HepG2 (cell line): ENCODE measurements at regions not wholly inside any gene's neighbourhood (a gene's known extent, or its start where the extent isn't known, plus 50 kb on each side); places are given as distances from the start of the nearest gene placed in this dataset.

Experiments used
- ARID2 ChIP-seq: sonication (generic); formaldehyde crosslinking; IDR thresholded peaks from 2 replicates; pipeline ENCODE4 v1.8.1; 2022; ENCODE audit warnings: mild to moderate bottlenecking, missing genetic modification reagents, borderline replicate concordance
- CHD4 ChIP-seq: fragments of 200-600 bp; sonication (generic); IDR thresholded peaks from 2 replicates; pipeline ENCODE4 v1.7.0; 2017; ENCODE audit warnings: mild to moderate bottlenecking, low read length, borderline replicate concordance
- CREM ChIP-seq, 2 experiments: sonication (generic) in 1 of 2; formaldehyde crosslinking in 1 of 2; IDR thresholded peaks; 2 replicates each; pipeline versions ENCODE4 v1.4.0 to v1.6.1; 2016 to 2020; ENCODE audit warnings: antibody characterized with exemption in 1 of 2, mild to moderate bottlenecking in 1 of 2, missing genetic modification reagents in 1 of 2
- EED ChIP-seq: sonication (generic); formaldehyde crosslinking; IDR thresholded peaks from 2 replicates; pipeline ENCODE4 v1.5.0; 2020; ENCODE audit warnings: mild to moderate bottlenecking, missing genetic modification reagents
- HOXA3 ChIP-seq: sonication (generic); formaldehyde crosslinking; IDR thresholded peaks from 2 replicates; pipeline ENCODE4 v1.5.0; 2020; ENCODE audit warnings: missing genetic modification reagents
- MAF1 ChIP-seq: sonication (generic); formaldehyde crosslinking; IDR thresholded peaks from 2 replicates; pipeline ENCODE4 v1.5.0; 2020; ENCODE audit warnings: missing genetic modification reagents, borderline replicate concordance
- NR1H2 ChIP-seq: sonication (generic); formaldehyde crosslinking; IDR thresholded peaks from 2 replicates; pipeline ENCODE4 v1.8.1; 2022; ENCODE audit warnings: low read depth, missing genetic modification reagents, borderline replicate concordance
- POGZ ChIP-seq: sonication (generic); formaldehyde crosslinking; IDR thresholded peaks from 2 replicates; pipeline ENCODE4 v1.4.0; 2020; ENCODE audit warnings: mild to moderate bottlenecking, missing genetic modification reagents
- SMC3 ChIP-seq: IDR thresholded peaks from 2 replicates; pipeline ENCODE4 v1.6.1; 2011; ENCODE audit warnings: low read length, improper control_type of control experiment
- SP5 ChIP-seq: IDR thresholded peaks from 2 replicates; pipeline ENCODE4 v1.6.1; 2016; ENCODE audit warnings: low read depth, borderline replicate concordance
- SPEN ChIP-seq: sonication (generic); formaldehyde crosslinking; IDR thresholded peaks from 2 replicates; pipeline ENCODE4 v1.5.1; 2020; ENCODE audit warnings: low read depth, mild to moderate bottlenecking, missing genetic modification reagents
- ZBTB21 ChIP-seq: sonication (generic); formaldehyde crosslinking; IDR thresholded peaks from 2 replicates; pipeline ENCODE4 v1.4.0; 2020; ENCODE audit warnings: missing genetic modification reagents
- ZBTB38 ChIP-seq: sonication (generic); formaldehyde crosslinking; IDR thresholded peaks from 2 replicates; pipeline ENCODE4 v1.5.1; 2020; ENCODE audit warnings: mild to moderate bottlenecking, missing genetic modification reagents
- ZNF644 ChIP-seq: IDR thresholded peaks from 2 replicates; pipeline ENCODE4 v1.6.1; 2016; ENCODE audit warnings: low read depth
- ZNF652 ChIP-seq: IDR thresholded peaks from 2 replicates; pipeline ENCODE4 v1.6.1; 2016; ENCODE audit warnings: low read depth, borderline replicate concordance
- ZNF720 ChIP-seq: sonication (generic); formaldehyde crosslinking; IDR thresholded peaks from 2 replicates; pipeline ENCODE4 v1.4.0; 2020; ENCODE audit warnings: missing genetic modification reagents
- ZNF766 ChIP-seq: sonication (generic); formaldehyde crosslinking; IDR thresholded peaks from 2 replicates; pipeline ENCODE4 v1.5.0; 2020; ENCODE audit warnings: missing genetic modification reagents, borderline replicate concordance
- TF ChIP-seq, protein P1 (sequence below): IDR thresholded peaks from 2 replicates; pipeline ENCODE4 v1.6.1; 2012; ENCODE audit warnings: low read length, improper control_type of control experiment
- TF ChIP-seq, protein P2 (sequence below): sonication (generic); formaldehyde crosslinking; IDR thresholded peaks from 2 replicates; pipeline ENCODE4 v1.5.0; 2020; ENCODE audit warnings: mild to moderate bottlenecking, missing genetic modification reagents, borderline replicate concordance

DNA sequence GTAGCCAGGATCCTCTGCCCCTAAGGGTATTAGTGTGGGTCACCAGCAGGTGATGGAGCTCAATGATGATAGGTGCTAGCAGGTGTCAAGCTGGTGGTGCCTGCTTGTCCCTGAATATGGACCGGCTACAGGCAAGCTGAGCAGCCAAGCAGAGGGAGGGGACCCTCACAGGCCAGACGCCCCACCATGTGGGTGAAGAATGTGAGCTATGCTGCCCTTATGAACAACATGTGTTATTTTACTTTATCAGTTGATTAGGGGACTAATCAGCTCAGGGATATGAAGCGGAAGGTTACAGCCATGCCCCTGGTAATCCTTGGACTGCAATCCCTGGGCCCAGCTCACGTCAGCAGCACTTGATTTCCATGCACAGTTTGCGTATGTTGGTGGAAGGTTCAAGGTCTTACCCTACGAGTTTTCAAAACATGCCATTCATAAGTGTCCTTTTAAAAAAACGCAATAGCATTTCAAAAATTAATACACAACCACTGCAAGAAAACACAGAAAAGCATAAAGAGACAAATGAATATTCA is 106.0 kb downstream of the CDC7 start (continued):
- TF ChIP-seq, protein P1, sequence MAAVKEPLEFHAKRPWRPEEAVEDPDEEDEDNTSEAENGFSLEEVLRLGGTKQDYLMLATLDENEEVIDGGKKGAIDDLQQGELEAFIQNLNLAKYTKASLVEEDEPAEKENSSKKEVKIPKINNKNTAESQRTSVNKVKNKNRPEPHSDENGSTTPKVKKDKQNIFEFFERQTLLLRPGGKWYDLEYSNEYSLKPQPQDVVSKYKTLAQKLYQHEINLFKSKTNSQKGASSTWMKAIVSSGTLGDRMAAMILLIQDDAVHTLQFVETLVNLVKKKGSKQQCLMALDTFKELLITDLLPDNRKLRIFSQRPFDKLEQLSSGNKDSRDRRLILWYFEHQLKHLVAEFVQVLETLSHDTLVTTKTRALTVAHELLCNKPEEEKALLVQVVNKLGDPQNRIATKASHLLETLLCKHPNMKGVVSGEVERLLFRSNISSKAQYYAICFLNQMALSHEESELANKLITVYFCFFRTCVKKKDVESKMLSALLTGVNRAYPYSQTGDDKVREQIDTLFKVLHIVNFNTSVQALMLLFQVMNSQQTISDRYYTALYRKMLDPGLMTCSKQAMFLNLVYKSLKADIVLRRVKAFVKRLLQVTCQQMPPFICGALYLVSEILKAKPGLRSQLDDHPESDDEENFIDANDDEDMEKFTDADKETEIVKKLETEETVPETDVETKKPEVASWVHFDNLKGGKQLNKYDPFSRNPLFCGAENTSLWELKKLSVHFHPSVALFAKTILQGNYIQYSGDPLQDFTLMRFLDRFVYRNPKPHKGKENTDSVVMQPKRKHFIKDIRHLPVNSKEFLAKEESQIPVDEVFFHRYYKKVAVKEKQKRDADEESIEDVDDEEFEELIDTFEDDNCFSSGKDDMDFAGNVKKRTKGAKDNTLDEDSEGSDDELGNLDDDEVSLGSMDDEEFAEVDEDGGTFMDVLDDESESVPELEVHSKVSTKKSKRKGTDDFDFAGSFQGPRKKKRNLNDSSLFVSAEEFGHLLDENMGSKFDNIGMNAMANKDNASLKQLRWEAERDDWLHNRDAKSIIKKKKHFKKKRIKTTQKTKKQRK, result no peak
- TF ChIP-seq, protein P2, sequence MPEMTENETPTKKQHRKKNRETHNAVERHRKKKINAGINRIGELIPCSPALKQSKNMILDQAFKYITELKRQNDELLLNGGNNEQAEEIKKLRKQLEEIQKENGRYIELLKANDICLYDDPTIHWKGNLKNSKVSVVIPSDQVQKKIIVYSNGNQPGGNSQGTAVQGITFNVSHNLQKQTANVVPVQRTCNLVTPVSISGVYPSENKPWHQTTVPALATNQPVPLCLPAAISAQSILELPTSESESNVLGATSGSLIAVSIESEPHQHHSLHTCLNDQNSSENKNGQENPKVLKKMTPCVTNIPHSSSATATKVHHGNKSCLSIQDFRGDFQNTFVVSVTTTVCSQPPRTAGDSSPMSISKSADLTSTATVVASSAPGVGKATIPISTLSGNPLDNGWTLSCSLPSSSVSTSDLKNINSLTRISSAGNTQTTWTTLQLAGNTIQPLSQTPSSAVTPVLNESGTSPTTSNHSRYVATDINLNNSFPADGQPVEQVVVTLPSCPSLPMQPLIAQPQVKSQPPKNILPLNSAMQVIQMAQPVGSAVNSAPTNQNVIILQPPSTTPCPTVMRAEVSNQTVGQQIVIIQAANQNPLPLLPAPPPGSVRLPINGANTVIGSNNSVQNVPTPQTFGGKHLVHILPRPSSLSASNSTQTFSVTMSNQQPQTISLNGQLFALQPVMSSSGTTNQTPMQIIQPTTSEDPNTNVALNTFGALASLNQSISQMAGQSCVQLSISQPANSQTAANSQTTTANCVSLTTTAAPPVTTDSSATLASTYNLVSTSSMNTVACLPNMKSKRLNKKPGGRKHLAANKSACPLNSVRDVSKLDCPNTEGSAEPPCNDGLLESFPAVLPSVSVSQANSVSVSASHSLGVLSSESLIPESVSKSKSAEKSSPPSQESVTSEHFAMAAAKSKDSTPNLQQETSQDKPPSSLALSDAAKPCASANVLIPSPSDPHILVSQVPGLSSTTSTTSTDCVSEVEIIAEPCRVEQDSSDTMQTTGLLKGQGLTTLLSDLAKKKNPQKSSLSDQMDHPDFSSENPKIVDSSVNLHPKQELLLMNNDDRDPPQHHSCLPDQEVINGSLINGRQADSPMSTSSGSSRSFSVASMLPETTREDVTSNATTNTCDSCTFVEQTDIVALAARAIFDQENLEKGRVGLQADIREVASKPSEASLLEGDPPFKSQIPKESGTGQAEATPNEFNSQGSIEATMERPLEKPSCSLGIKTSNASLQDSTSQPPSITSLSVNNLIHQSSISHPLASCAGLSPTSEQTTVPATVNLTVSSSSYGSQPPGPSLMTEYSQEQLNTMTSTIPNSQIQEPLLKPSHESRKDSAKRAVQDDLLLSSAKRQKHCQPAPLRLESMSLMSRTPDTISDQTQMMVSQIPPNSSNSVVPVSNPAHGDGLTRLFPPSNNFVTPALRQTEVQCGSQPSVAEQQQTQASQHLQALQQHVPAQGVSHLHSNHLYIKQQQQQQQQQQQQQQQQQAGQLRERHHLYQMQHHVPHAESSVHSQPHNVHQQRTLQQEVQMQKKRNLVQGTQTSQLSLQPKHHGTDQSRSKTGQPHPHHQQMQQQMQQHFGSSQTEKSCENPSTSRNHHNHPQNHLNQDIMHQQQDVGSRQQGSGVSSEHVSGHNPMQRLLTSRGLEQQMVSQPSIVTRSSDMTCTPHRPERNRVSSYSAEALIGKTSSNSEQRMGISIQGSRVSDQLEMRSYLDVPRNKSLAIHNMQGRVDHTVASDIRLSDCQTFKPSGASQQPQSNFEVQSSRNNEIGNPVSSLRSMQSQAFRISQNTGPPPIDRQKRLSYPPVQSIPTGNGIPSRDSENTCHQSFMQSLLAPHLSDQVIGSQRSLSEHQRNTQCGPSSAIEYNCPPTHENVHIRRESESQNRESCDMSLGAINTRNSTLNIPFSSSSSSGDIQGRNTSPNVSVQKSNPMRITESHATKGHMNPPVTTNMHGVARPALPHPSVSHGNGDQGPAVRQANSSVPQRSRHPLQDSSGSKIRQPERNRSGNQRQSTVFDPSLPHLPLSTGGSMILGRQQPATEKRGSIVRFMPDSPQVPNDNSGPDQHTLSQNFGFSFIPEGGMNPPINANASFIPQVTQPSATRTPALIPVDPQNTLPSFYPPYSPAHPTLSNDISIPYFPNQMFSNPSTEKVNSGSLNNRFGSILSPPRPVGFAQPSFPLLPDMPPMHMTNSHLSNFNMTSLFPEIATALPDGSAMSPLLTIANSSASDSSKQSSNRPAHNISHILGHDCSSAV (CRISPR knock-in tag), result no peak
- TF ChIP-seq MAF1 (CRISPR knock-in tag) (no peak), NR1H2 (CRISPR knock-in tag) (no peak), SMC3 (no peak), CHD4 (no peak), ARID2 (CRISPR knock-in tag) (no peak), ZNF720 (no peak), ZNF766 (CRISPR knock-in tag) (no peak), SP5 (CRISPR knock-in tag) (no peak), CREM (IDR thresholded peaks at IDR 0.05) (0 out of 2 replicates have a peak, but pooled peaks have one; percentile 31), CREM (CRISPR knock-in tag; IDR thresholded peaks at IDR 0.05) (no peak), ZNF652 (CRISPR knock-in tag) (no peak), SPEN (CRISPR knock-in tag) (no peak), ZBTB38 (CRISPR knock-in tag) (0 out of 2 replicates have a peak, but pooled peaks have one; percentile 19), HOXA3 (CRISPR knock-in tag) (peak; percentile 18; the same call in 1 of the 2 replicates), POGZ (CRISPR knock-in tag) (peak; percentile 74), ZBTB21 (CRISPR knock-in tag) (no peak), EED (CRISPR knock-in tag) (no peak), ZNF644 (CRISPR knock-in tag) (peak; percentile 54; the same call in 1 of the 2 replicates)
